GM10248 (cell line): ENCODE measurements at regions not wholly inside any gene's neighbourhood (a gene's known extent, or its start where the extent isn't known, plus 50 kb on each side); places are given as distances from the start of the nearest gene placed in this dataset.
"Not testable (repeated sequence)": the region's sequence is repeated elsewhere in the genome, so short reads cannot be mapped to it uniquely, and the experiment has no call there.

Source experiments
- CTCF ChIA-PET: fragments of 300-600 bp; sonication (Branson Sonifier 250); formaldehyde crosslinking; extraction: SDS; loops from one replicate; lab custom pipeline; 2021; ENCODE audit warnings: antibody characterized with exemption; lab: Yijun Ruan, JAX
- POLR2A ChIA-PET: fragments of 350-650 bp; sonication (Branson Sonifier 250); formaldehyde crosslinking; extraction: SDS; loops from one replicate; lab custom pipeline; 2020; ENCODE audit warnings: antibody characterized with exemption; lab: Yijun Ruan, JAX
- DNase-seq: peaks from one replicate; pipeline ENCODE4 v3.0.0; 2012; ENCODE audit errors: extremely low spot score
- CTCF ChIP-seq: IDR thresholded peaks from 2 replicates; pipeline ENCODE4 v1.5.1; 2012; ENCODE audit warnings: mild to moderate bottlenecking, low read depth; ENCODE audit errors: extremely low read depth, missing control alignments, control extremely low read depth

GRCh38 chr14:106414464-106414863 lies 888.1 kb downstream of the TMEM121 start:
- CTCF ChIA-PET: interaction anchor here (0.6 to 10.2 kb wide), 5 partner anchors 10 to 1397 kb away, joined by 3 to 185 read pairs (median 5); no protein-coding TSS in a partner anchor
- POLR2A ChIA-PET: no interaction called here
- no peak for TF ChIP-seq CTCF
- no peak for DNase-seq

GRCh38 chr14:106417224-106418049 lies 891.1 kb downstream of the TMEM121 start:
- DNase-seq: peak; percentile 75
- peak; percentile 100 for TF ChIP-seq CTCF
- ChIA-PET CTCF (interaction anchor here (0.6 to 10.2 kb wide), 133 partner anchors 9 to 1216 kb away, joined by 3 to 210 read pairs (median 5); no protein-coding TSS in a partner anchor), POLR2A (no interaction called here)

- TF ChIP-seq CTCF: no peak
- ChIA-PET POLR2A (no interaction called here), CTCF (interaction anchor here (0.9 to 10.2 kb wide), 17 partner anchors 9 to 184 kb away, joined by 3 to 210 read pairs (median 28); no protein-coding TSS in a partner anchor)
- no peak for DNase-seq
Measured at GRCh38 chr14:106419376-106419965, 893.1 kb downstream of the TMEM121 start.

- CTCF ChIA-PET: interaction anchor here (0.8 to 10.2 kb wide), 19 partner anchors 9 to 921 kb away, joined by 3 to 210 read pairs (median 4); no protein-coding TSS in a partner anchor
- DNase-seq: peak; percentile 22
Measured at GRCh38 chr14:106421431-106422033, 895.1 kb downstream of the TMEM121 start.

GRCh38 chr14:106422066-106422465 lies 895.7 kb downstream of the TMEM121 start:
- TF ChIP-seq CTCF: no peak
- DNase-seq: no peak
- ChIA-PET POLR2A (no interaction called here), CTCF (interaction anchor here (0.8 to 10.2 kb wide), 16 partner anchors 9 to 921 kb away, joined by 3 to 210 read pairs (median 4); no protein-coding TSS in a partner anchor)

More at GRCh38 chr14:106421431-106422033, 895.1 kb downstream of the TMEM121 start:
- POLR2A ChIA-PET: not testable (repeated sequence)

GRCh38 chr14:106425150-106425549 lies 898.8 kb downstream of the TMEM121 start:
- DNase-seq, POLR2A ChIA-PET: not testable (repeated sequence)
- CTCF ChIA-PET: interaction anchor here (1.1 to 1.5 kb wide), 6 partner anchors 11 to 105 kb away, joined by 4 to 7 read pairs (median 5); no protein-coding TSS in a partner anchor

GRCh38 chr14:106436310-106436905 lies 910.0 kb downstream of the TMEM121 start:
- ChIA-PET POLR2A (no interaction called here), CTCF (interaction anchor here (0.7 to 3.6 kb wide), 32 partner anchors 10 to 1370 kb away, joined by 3 to 68 read pairs (median 4); no protein-coding TSS in a partner anchor)
- peak; percentile 6 for DNase-seq
- peak; percentile 65 for TF ChIP-seq CTCF
